Body of pancreas (tissue), 4 donors: ENCODE measurements at regions not wholly inside any gene's neighbourhood (a gene's known extent, or its start where the extent isn't known, plus 50 kb on each side); places are given as distances from the start of the nearest gene placed in this dataset.

Experiments
- ATAC-seq: fragments of 150-250 bp; one replicate; pipeline ENCODE4 v1.9.1; 2016
- DNase-seq, 4 donors: peaks; one replicate each; pipeline ENCODE4 v3.0.0-alpha.2; 2019
- H3K27ac ChIP-seq, 4 donors: fragments of 200-600 bp; sonication (generic); 1 replicate in 3 of 4; 2 replicates in 1 of 4; pipeline versions ENCODE4 v1.5.1 to v1.6.1; 2016 to 2019; ENCODE audit warnings: mild to moderate bottlenecking in 1 of 4, mixed read lengths in 1 of 4, moderate library complexity in 1 of 4
- H3K27me3 ChIP-seq, 2 donors: fragments of 200-600 bp; sonication (generic); one replicate each; pipeline ENCODE4 v1.6.0; 2016; ENCODE audit warnings: mild to moderate bottlenecking in 1 of 2
- H3K36me3 ChIP-seq, 2 donors: fragments of 200-600 bp; sonication (generic); replicated peaks in 1 of 2; 2 replicates each; pipeline ENCODE4 v1.5.1; 2016; ENCODE audit warnings: low read depth in 2 of 2; ENCODE audit not compliant: insufficient read depth in 1 of 2
- H3K4me1 ChIP-seq: fragments of 200-600 bp; sonication (generic); one replicate; pipeline ENCODE4 v1.6.0; 2016
- H3K4me3 ChIP-seq, 2 donors: fragments of 200-600 bp; sonication (generic); 1 replicate in 1 of 2; 2 replicates in 1 of 2; pipeline ENCODE4 v1.5.1; 2016 to 2019
- H3K9me3 ChIP-seq, 3 donors: fragments of 200-600 bp; sonication (generic); 1 replicate in 2 of 3; 2 replicates in 1 of 3; pipeline ENCODE4 v1.5.1; 2016
- CTCF ChIP-seq, 7 experiments: fragments of 450-650 bp in 4 of 7; fragments of 200-600 bp in 3 of 7; sonication (generic) in 3 of 7; IDR thresholded peaks; one replicate each; pipeline ENCODE4 v1.5.1; 2016 to 2019; ENCODE audit warnings: antibody characterized with exemption in 7 of 7
- POLR2A ChIP-seq, 3 donors: fragments of 450-650 bp; IDR thresholded peaks; one replicate each; pipeline ENCODE4 v1.6.1; 2016; ENCODE audit warnings: antibody characterized with exemption in 3 of 3, mild to moderate bottlenecking in 2 of 3
- WGBS, 2 donors: methylation state at CpG; one replicate each; pipeline ENCODE4 v1.1.5; 2017; 5-methylcytosine and 5-hydroxymethylcytosine counted together
- intact Hi-C: fragments of 100-400 bp; cut with DNase I; formaldehyde crosslinking; loops from one replicate; pipeline ENCODE4 v1.15.1; 2023

GRCh38 chr11:121696931-121697670, 244.3 kb upstream of the SORL1-AS1 start:
- Histone ChIP-seq H3K9me3 (no peaks in the 10 kb centered on the region), H3K27me3 (no peaks in the 10 kb centered on the region), H3K4me1 (peaks cover 11% of the 10 kb centered on the region), H3K36me3 (no peaks in the 10 kb centered on the region), H3K27ac (peak overlapping the region; percentile 62 to 83 (median 78)), H3K4me3 (no peak overlapping the region)
- ATAC-seq (no peak), DNase-seq (no peak)
- WGBS, 2 donors = 35 to 48% methylated on average over 10 of the region's 10 CpGs
- intact Hi-C loops = no loop called here
- no peak for TF ChIP-seq POLR2A (IDR thresholded peaks at IDR 0.05)
- TF ChIP-seq CTCF (IDR thresholded peaks at IDR 0.05) = no peak

- intact Hi-C loops = no loop called here
- Histone ChIP-seq H3K36me3 (no peaks in the 10 kb centered on the region), H3K4me1 (peaks cover 11% of the 10 kb centered on the region), H3K27ac (peak overlapping the region; percentile 74 to 83 (median 78)), H3K9me3 (no peaks in the 10 kb centered on the region), H3K27me3 (no peaks in the 10 kb centered on the region), H3K4me3 (no peak overlapping the region)
- DNase-seq = peak; percentile 42 to 66 (median 58)
- TF ChIP-seq CTCF (IDR thresholded peaks at IDR 0.05) (peak in 1 of 7 experiments; percentile 3), POLR2A (IDR thresholded peaks at IDR 0.05) (peak in 2 of 3 donors; percentile 50 to 57)
- ATAC-seq = peak; percentile 85
- 19% methylated on average over 20 of the region's 20 CpGs for WGBS, 2 donors
Measured at GRCh38 chr11:121696177-121696871, 243.6 kb upstream of the SORL1-AS1 start.

GRCh38 chr11:121692236-121692635, 239.5 kb upstream of the SORL1-AS1 start:
- intact Hi-C loops = no loop called here
- no peak overlapping the region for H3K4me3 ChIP-seq
- no peak overlapping the region for H3K27ac ChIP-seq
- no peaks in the 10 kb centered on the region for H3K9me3 ChIP-seq
- H3K36me3 ChIP-seq = no peaks in the 10 kb centered on the region
- DNase-seq (no peak), ATAC-seq (no peak)
- no peaks in the 10 kb centered on the region for H3K27me3 ChIP-seq
- WGBS, 2 donors = 24 to 33% methylated on average over 1 of the region's 1 CpG
- TF ChIP-seq POLR2A (IDR thresholded peaks at IDR 0.05) (no peak), CTCF (IDR thresholded peaks at IDR 0.05) (no peak)
- H3K4me1 ChIP-seq = peaks cover 9% of the 10 kb centered on the region

GRCh38 chr11:121688860-121689614, 236.3 kb upstream of the SORL1-AS1 start:
- no peaks in the 10 kb centered on the region for H3K27me3 ChIP-seq
- peak overlapping the region in 2 of 4 donors; percentile 22 to 44 for H3K27ac ChIP-seq
- WGBS, 2 donors = 44 to 48% methylated on average over 8 of the region's 8 CpGs
- no peaks in the 10 kb centered on the region for H3K4me1 ChIP-seq
- no peaks in the 10 kb centered on the region for H3K36me3 ChIP-seq
- intact Hi-C loops = no loop called here
- no peak overlapping the region for H3K4me3 ChIP-seq
- no peak for TF ChIP-seq CTCF (IDR thresholded peaks at IDR 0.05)
- TF ChIP-seq POLR2A (IDR thresholded peaks at IDR 0.05) = no peak
- ATAC-seq (peak; percentile 81), DNase-seq (peak; percentile 24 to 48 (median 41))
- no peaks in the 10 kb centered on the region for H3K9me3 ChIP-seq
